Keratinocyte (primary cell): ENCODE measurements at regions not wholly inside any gene's neighbourhood (a gene's known extent, or its start where the extent isn't known, plus 50 kb on each side); places are given as distances from the start of the nearest gene placed in this dataset.

Experiments
- DNase-seq: peaks from one replicate; pipeline ENCODE4 v3.0.0-alpha.2; 2011; ENCODE audit warnings: low read depth, missing footprints, low spot score
- FAIRE-seq: peaks from 2 replicates; lab custom pipeline; 2011; peaks lifted over from hg19 to GRCh38; lab: Jason Lieb, UNC
- H2AFZ ChIP-seq: 2 replicates; pipeline ENCODE4 v1.6.0; 2012; ENCODE audit warnings: low read length, control low read depth, inconsistent platforms; ENCODE audit not compliant: control insufficient read depth
- H3K27ac ChIP-seq: 2 replicates; pipeline ENCODE4 v1.5.1; 2011; ENCODE audit warnings: low read length; ENCODE audit not compliant: control insufficient read depth, insufficient read depth
- H3K27me3 ChIP-seq: 3 replicates; pipeline ENCODE4 v1.6.0; 2011; ENCODE audit warnings: low read length; ENCODE audit not compliant: control insufficient read depth, insufficient read depth; ENCODE audit errors: extremely low read depth
- H3K36me3 ChIP-seq, 2 experiments: 2 replicates in 1 of 2; 3 replicates in 1 of 2; pipeline ENCODE4 v1.5.1; 2011; ENCODE audit warnings: low read length in 2 of 2, mild to moderate bottlenecking in 1 of 2; ENCODE audit not compliant: control insufficient read depth in 2 of 2, insufficient read depth in 2 of 2; ENCODE audit errors: extremely low read depth in 1 of 2
- H3K4me1 ChIP-seq: 3 replicates; pipeline ENCODE4 v1.5.1; 2011; ENCODE audit warnings: low read length; ENCODE audit not compliant: control insufficient read depth, insufficient read depth; ENCODE audit errors: extremely low read depth
- H3K4me2 ChIP-seq: 3 replicates; pipeline ENCODE4 v1.6.0; 2011; ENCODE audit warnings: low read depth, low read length; ENCODE audit not compliant: control insufficient read depth, insufficient read depth; ENCODE audit errors: extremely low read depth
- H3K4me3 ChIP-seq, 3 experiments: fragments of 200-600 bp in 1 of 3; sonication (generic) in 1 of 3; 2 replicates in 2 of 3; 3 replicates in 1 of 3; pipeline ENCODE4 v1.5.1; 2011 to 2016; ENCODE audit warnings: low read length in 3 of 3, mild to moderate bottlenecking in 3 of 3, control low read depth in 2 of 3, inconsistent platforms in 1 of 3, low read depth in 1 of 3, mixed read lengths in 1 of 3, mixed run types in 1 of 3, moderate library complexity in 1 of 3; ENCODE audit not compliant: control insufficient read depth in 2 of 3, insufficient read depth in 2 of 3; ENCODE audit errors: extremely low read depth in 1 of 3
- H3K79me2 ChIP-seq: 2 replicates; pipeline ENCODE4 v1.6.0; 2012; ENCODE audit warnings: low read length; ENCODE audit not compliant: control insufficient read depth, insufficient read depth
- H3K9ac ChIP-seq: 3 replicates; pipeline ENCODE4 v1.6.0; 2011; ENCODE audit warnings: low read length; ENCODE audit not compliant: control insufficient read depth, insufficient read depth; ENCODE audit errors: extremely low read depth
- H3K9me1 ChIP-seq: 3 replicates; pipeline ENCODE4 v1.6.0; 2011; ENCODE audit warnings: low read length; ENCODE audit not compliant: control insufficient read depth, insufficient read depth; ENCODE audit errors: extremely low read depth
- H3K9me3 ChIP-seq: 2 replicates; pipeline ENCODE4 v1.5.1; 2012; ENCODE audit warnings: low read depth, low read length; ENCODE audit not compliant: control insufficient read depth
- H4K20me1 ChIP-seq: 3 replicates; pipeline ENCODE4 v1.6.0; 2011; ENCODE audit warnings: low read length; ENCODE audit not compliant: control insufficient read depth, insufficient read depth; ENCODE audit errors: extremely low read depth
- CTCF ChIP-seq, 3 experiments: IDR thresholded peaks in 1 of 3; conservative IDR thresholded peaks in 1 of 3; optimal IDR thresholded peaks in 1 of 3; 2 replicates in 2 of 3; 3 replicates in 1 of 3; pipeline versions ENCODE3 to v1.5.1; 2011; ENCODE audit warnings: low read length in 3 of 3, mild to moderate bottlenecking in 3 of 3, moderate library complexity in 2 of 3, control low read depth in 1 of 3, inconsistent platforms in 1 of 3; ENCODE audit not compliant: insufficient read depth in 2 of 3; ENCODE audit errors: extremely low read depth in 1 of 3
- EZH2 ChIP-seq: IDR thresholded peaks from one replicate; pipeline ENCODE4 v1.6.1; 2012; ENCODE audit warnings: inconsistent platforms, mild to moderate bottlenecking, low read length, moderate library complexity
- dilution Hi-C: fragments of 300-500 bp; cut with MboI; formaldehyde crosslinking; loops from one replicate; pipeline ENCODE4 v1.7.0; 2020; ENCODE audit warnings: low sequenced_read_pairs; ENCODE audit not compliant: extremely low pct_ligation_motif_present

- H3K4me3 ChIP-seq: no peak overlapping the region
- dilution Hi-C loops: no loop called here
- H3K27me3 ChIP-seq: no peaks in the 10 kb centered on the region
- no peak overlapping the region for H2AFZ ChIP-seq
- TF ChIP-seq CTCF (optimal IDR thresholded peaks at IDR 0.05 in 1 of 3, IDR thresholded peaks at IDR 0.05 in 1 of 3, conservative IDR thresholded peaks at IDR 0.05 in 1 of 3; ENCODE audit: extremely low read depth in 1 of 3, insufficient read depth in 2 of 3, low read length in 3 of 3) (no peak), EZH2 (no peak)
- H3K27ac ChIP-seq: peak overlapping the region; percentile 13
- H3K36me3 ChIP-seq: no peaks in the 10 kb centered on the region
- no peaks in the 10 kb centered on the region for H3K9me1 ChIP-seq
- FAIRE-seq (peak; percentile 77), DNase-seq (no peak)
- no peak overlapping the region for H3K9ac ChIP-seq
- H4K20me1 ChIP-seq: no peaks in the 10 kb centered on the region
- H3K4me2 ChIP-seq: no peak overlapping the region
- peaks cover 6% of the 10 kb centered on the region for H3K9me3 ChIP-seq
- H3K4me1 ChIP-seq: peaks cover 22% of the 10 kb centered on the region
- H3K79me2 ChIP-seq: no peaks in the 10 kb centered on the region
Measured at GRCh38 chr14:50018201-50018932, 98.0 kb downstream of the VCPKMT start.

- Histone ChIP-seq H3K4me3 (no peak overlapping the region), H3K4me2 (no peak overlapping the region), H3K27ac (peak overlapping the region; percentile 11), H3K4me1 (peaks cover 22% of the 10 kb centered on the region), H4K20me1 (no peaks in the 10 kb centered on the region), H3K79me2 (no peaks in the 10 kb centered on the region), H3K9me3 (peaks cover 6% of the 10 kb centered on the region), H3K9ac (no peak overlapping the region), H2AFZ (no peak overlapping the region), H3K27me3 (no peaks in the 10 kb centered on the region), H3K36me3 (no peaks in the 10 kb centered on the region), H3K9me1 (no peaks in the 10 kb centered on the region)
- dilution Hi-C loops: no loop called here
- FAIRE-seq (no peak), DNase-seq (no peak)
- TF ChIP-seq CTCF (optimal IDR thresholded peaks at IDR 0.05 in 1 of 3, IDR thresholded peaks at IDR 0.05 in 1 of 3, conservative IDR thresholded peaks at IDR 0.05 in 1 of 3; ENCODE audit: extremely low read depth in 1 of 3, insufficient read depth in 2 of 3, low read length in 3 of 3) (no peak), EZH2 (no peak)
Measured at GRCh38 chr14:50018933-50019210, 97.5 kb downstream of the VCPKMT start.
